Adrenal gland (tissue), 9 donors: ENCODE measurements at regions not wholly inside any gene's neighbourhood (a gene's known extent, or its start where the extent isn't known, plus 50 kb on each side); places are given as distances from the start of the nearest gene placed in this dataset.

Experiments
- DNase-seq, 7 donors: peaks; one replicate each; pipeline ENCODE4 v3.0.0-alpha.2; 2019 to 2020
- H3K27ac ChIP-seq, 5 donors: fragments of 200-600 bp; sonication (generic) in 4 of 5; 1 replicate in 3 of 5; 2 replicates in 2 of 5; pipeline versions ENCODE4 v1.5.1 to v1.8.0; 2016 to 2020; ENCODE audit warnings: mild to moderate bottlenecking in 1 of 5
- H3K27me3 ChIP-seq: fragments of 200-600 bp; 2 replicates; pipeline ENCODE4 v1.8.0; 2021
- H3K36me3 ChIP-seq, 2 donors: fragments of 200-600 bp; replicated peaks in 1 of 2; 1 replicate in 1 of 2; 2 replicates in 1 of 2; pipeline versions ENCODE4 v1.5.1 to v1.8.0; 2018 to 2022
- H3K4me1 ChIP-seq, 2 donors: fragments of 200-600 bp; replicated peaks in 1 of 2; 1 replicate in 1 of 2; 2 replicates in 1 of 2; pipeline versions ENCODE4 v1.5.1 to v1.8.0; 2018 to 2021
- H3K4me3 ChIP-seq, 4 donors: fragments of 200-600 bp; sonication (generic) in 3 of 4; one replicate each; pipeline ENCODE4 v1.5.1; 2016 to 2018
- H3K9me3 ChIP-seq, 3 donors: fragments of 200-600 bp; sonication (generic) in 1 of 3; replicated peaks in 1 of 3; 1 replicate in 2 of 3; 2 replicates in 1 of 3; pipeline versions ENCODE4 v1.5.1 to v1.8.0; 2016 to 2021
- POLR2A ChIP-seq, 2 donors: fragments of 450-650 bp; IDR thresholded peaks; one replicate each; pipeline ENCODE4 v1.6.1; 2017; ENCODE audit warnings: antibody characterized with exemption in 2 of 2, mild to moderate bottlenecking in 2 of 2, moderate library complexity in 1 of 2
- WGBS, 4 donors: extraction: QIAGEN DNeasy Blood & Tissue Kit in 2 of 4; methylation state at CpG; one replicate each; pipeline versions ENCODE4 v1.1.5 to v1.1.7; 2013 to 2017; 5-methylcytosine and 5-hydroxymethylcytosine counted together
- intact Hi-C, 2 donors: fragments of 100-400 bp; cut with DNase I; formaldehyde crosslinking; loops; one replicate each; pipeline versions ENCODE4 v1.14.1 to v1.15.0; 2022 to 2023
- TF ChIP-seq, protein P1 (sequence below), 6 experiments: fragments of 450-650 bp in 4 of 6; fragments of 200-600 bp in 2 of 6; sonication (generic) in 1 of 6; IDR thresholded peaks; 1 replicate in 5 of 6; 2 replicates in 1 of 6; pipeline versions ENCODE4 v1.5.1 to v1.8.0; 2016 to 2021; ENCODE audit warnings: antibody characterized with exemption in 6 of 6, mild to moderate bottlenecking in 2 of 6, moderate library complexity in 1 of 6
- donor health status: healthy with polysubstance abuse.
- donor health status: Bipolar disorder and iron deficiency.
- donor health status: DM: yes; HTN: yes; CAD: no.
- donor health status: DM: no; HTN: no; CAD: no.
- donor health status: DM: no; HTN: no; CAD: no.

DNA sequence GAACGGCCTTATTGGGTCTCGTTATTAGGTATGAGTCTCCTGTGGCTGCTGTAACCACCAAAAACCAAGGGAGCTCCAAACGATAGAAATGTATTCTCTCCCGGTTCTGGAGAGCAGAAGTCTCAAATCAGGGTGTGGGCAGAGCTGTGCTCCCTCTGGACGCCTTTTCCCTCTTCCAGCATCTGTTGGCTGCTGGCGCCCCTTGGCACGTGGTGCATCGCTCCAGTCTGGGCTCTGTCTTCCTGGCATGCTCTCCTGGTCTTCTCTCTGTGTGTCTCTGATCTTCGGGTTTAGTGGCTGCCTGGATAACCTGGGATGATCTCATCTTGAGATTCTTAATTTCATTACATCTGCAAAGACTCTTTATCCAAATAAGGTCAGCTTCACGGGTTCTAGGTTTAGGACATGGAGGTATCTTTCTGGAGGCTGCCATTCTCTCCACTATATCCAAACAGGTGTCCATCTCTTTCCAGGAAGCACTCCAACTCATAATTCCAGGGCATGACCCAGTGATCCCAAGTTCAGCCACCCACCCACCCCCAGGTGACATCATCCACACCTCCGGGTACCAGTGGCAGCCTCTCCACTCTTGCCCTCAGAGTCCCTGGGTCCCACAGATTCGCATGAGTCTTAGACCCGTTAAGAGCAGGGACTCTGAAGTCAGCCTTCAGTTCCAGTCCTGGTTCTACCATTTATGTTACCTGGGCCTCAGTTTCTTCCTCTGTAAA, 145.5 kb upstream of the FOXF1 start:
- DNase-seq = no peak
- 71 to 78% (median 74%) methylated on average over 13 of the region's 13 CpGs for WGBS, 4 donors
- no peaks in the 10 kb centered on the region for H3K9me3 ChIP-seq
- no peaks in the 10 kb centered on the region for H3K4me1 ChIP-seq
- intact Hi-C loops = no loop called here
- TF ChIP-seq, protein P1, sequence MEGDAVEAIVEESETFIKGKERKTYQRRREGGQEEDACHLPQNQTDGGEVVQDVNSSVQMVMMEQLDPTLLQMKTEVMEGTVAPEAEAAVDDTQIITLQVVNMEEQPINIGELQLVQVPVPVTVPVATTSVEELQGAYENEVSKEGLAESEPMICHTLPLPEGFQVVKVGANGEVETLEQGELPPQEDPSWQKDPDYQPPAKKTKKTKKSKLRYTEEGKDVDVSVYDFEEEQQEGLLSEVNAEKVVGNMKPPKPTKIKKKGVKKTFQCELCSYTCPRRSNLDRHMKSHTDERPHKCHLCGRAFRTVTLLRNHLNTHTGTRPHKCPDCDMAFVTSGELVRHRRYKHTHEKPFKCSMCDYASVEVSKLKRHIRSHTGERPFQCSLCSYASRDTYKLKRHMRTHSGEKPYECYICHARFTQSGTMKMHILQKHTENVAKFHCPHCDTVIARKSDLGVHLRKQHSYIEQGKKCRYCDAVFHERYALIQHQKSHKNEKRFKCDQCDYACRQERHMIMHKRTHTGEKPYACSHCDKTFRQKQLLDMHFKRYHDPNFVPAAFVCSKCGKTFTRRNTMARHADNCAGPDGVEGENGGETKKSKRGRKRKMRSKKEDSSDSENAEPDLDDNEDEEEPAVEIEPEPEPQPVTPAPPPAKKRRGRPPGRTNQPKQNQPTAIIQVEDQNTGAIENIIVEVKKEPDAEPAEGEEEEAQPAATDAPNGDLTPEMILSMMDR (IDR thresholded peaks at IDR 0.05) = no peak
- TF ChIP-seq POLR2A (IDR thresholded peaks at IDR 0.05) = no peak
- no peak overlapping the region for H3K4me3 ChIP-seq
- no peaks in the 10 kb centered on the region for H3K27me3 ChIP-seq
- no peak overlapping the region for H3K27ac ChIP-seq
- H3K36me3 ChIP-seq = no peaks in the 10 kb centered on the region

DNA sequence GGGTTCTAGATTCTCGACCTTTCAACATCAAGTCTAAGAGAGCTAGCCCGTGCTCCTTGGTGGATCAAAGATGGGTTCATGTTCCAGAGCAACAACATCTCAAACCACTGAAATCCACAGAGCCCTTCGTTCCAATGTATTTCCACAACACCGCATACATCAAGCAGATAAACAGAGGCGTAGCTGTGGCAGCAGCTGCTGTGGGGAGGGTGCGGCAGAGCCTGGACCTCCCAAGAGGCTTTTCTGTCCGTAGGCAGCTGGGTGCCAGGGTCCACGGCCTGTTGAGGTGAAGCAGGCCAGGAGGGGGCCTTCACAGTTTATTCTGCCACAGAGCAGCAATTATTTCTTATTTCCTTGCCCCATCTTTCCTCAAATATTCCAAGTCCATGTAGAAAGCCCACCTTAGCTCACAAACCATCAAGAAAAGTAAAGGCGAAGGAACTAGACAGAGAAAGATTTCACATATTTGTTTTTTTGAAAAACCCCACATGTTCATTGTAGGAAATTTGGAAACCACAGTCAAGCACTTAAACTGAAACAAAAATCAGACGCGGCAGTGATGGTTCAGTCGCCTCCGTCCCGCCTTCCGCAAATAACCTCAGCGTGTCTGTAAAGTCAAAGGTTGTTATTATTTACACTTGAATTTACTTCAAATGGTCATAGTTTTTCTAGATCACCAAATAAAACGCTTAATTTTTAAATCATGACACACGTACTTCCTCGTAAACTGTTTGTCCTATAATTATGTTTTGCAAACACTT, 144.6 kb upstream of the FOXF1 start:
- TF ChIP-seq POLR2A (IDR thresholded peaks at IDR 0.05) = no peak
- WGBS, 4 donors = 76 to 89% (median 82%) methylated on average over 17 to 19 of the region's 19 CpGs
- no peak for DNase-seq
- H3K4me1 ChIP-seq = no peaks in the 10 kb centered on the region
- H3K4me3 ChIP-seq = no peak overlapping the region
- no peaks in the 10 kb centered on the region for H3K9me3 ChIP-seq
- intact Hi-C loops = no loop called here
- H3K27me3 ChIP-seq = no peaks in the 10 kb centered on the region
- H3K36me3 ChIP-seq = no peaks in the 10 kb centered on the region
- H3K27ac ChIP-seq = no peak overlapping the region

DNA sequence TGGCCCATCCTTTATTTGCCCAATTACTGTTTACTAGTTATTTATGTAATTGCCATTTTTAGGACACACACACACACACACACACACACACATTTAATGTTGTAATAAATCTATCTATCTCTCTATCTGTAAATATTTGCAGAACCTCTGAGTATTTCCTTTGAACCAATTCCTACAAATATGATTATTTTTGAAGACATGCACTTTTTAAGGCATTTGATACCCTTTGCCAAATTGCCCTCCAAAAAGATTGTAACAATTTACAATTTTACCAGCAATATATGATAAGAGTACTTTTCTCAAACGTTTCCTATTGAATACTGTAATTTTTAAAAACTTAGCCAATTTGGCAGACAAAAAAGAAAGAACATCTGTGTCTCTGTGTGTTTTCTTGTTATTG, 143.8 kb upstream of the FOXF1 start:
- no peak for DNase-seq
- H3K27me3 ChIP-seq = peaks cover 3% of the 10 kb centered on the region
- intact Hi-C loops = no loop called here
- H3K27ac ChIP-seq = no peak overlapping the region
- TF ChIP-seq POLR2A (IDR thresholded peaks at IDR 0.05) = no peak
- TF ChIP-seq, protein P1 (IDR thresholded peaks at IDR 0.05) = no peak
- H3K9me3 ChIP-seq = no peaks in the 10 kb centered on the region
- 16 to 24% (median 18%) methylated on average over 1 of the region's 1 CpG for WGBS, 4 donors
- no peak overlapping the region for H3K4me3 ChIP-seq
- no peaks in the 10 kb centered on the region for H3K4me1 ChIP-seq
- no peaks in the 10 kb centered on the region for H3K36me3 ChIP-seq

DNA sequence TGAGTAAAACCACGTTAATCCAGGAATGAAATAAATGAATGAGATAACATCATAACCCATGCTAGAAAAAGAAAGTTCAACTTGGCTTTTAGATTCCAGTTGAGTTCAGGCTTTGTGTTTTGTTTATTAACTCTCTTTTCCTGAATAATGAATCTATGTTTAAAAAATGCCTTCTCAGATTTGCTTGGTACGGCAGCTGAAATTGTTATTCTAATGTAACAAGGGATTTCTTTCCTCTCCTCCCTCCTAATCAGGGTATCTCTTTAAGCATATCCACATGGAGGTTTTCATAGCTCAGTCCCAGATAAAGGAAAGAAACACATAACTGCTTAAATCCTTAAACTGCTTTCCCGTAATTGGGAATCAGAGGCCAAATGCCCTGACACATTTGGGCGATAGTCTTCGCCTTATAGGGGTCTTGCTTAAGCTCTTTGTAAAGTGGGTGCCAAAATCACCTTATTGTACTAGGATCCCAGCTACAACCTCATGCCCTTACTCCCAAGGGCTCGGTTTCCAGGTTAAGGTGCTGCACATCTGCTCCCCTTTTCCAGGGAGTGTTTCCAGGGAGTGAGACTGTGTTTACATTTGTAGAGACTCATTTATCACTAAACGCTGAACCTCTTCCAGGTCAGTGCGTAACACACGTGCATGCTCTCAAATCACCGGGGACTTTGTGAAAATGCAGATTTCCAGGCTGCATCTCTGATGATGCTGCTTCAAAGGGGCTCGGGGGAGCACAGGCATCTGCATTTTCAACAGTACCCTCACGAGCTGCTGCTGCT, 142.8 kb upstream of the FOXF1 start:
- 50 to 69% (median 62%) methylated on average over 12 of the region's 12 CpGs for WGBS, 4 donors
- no peak for DNase-seq
- Histone ChIP-seq H3K27me3 (peaks cover 3% of the 10 kb centered on the region), H3K4me3 (no peak overlapping the region), H3K27ac (no peak overlapping the region), H3K36me3 (no peaks in the 10 kb centered on the region), H3K9me3 (no peaks in the 10 kb centered on the region), H3K4me1 (no peaks in the 10 kb centered on the region)
- TF ChIP-seq, protein P1 (IDR thresholded peaks at IDR 0.05) = no peak
- TF ChIP-seq POLR2A (IDR thresholded peaks at IDR 0.05) = no peak
- intact Hi-C loops = no loop called here
